Adrenal gland (tissue), 5 donors: ENCODE measurements at regions not wholly inside any gene's neighbourhood (a gene's known extent, or its start where the extent isn't known, plus 50 kb on each side); places are given as distances from the start of the nearest gene placed in this dataset.

Source experiments
- POLR2A ChIP-seq, 2 donors: fragments of 450-650 bp; IDR thresholded peaks; one replicate each; pipeline ENCODE4 v1.6.1; 2017; ENCODE audit warnings: antibody characterized with exemption in 2 of 2, mild to moderate bottlenecking in 2 of 2, moderate library complexity in 1 of 2
- TF ChIP-seq, protein P1 (sequence below), 6 experiments: fragments of 450-650 bp in 4 of 6; fragments of 200-600 bp in 2 of 6; sonication (generic) in 1 of 6; IDR thresholded peaks; 1 replicate in 5 of 6; 2 replicates in 1 of 6; pipeline versions ENCODE4 v1.5.1 to v1.8.0; 2016 to 2021; ENCODE audit warnings: antibody characterized with exemption in 6 of 6, mild to moderate bottlenecking in 2 of 6, moderate library complexity in 1 of 6
- donor health status: DM: no; HTN: no; CAD: no.

DNA sequence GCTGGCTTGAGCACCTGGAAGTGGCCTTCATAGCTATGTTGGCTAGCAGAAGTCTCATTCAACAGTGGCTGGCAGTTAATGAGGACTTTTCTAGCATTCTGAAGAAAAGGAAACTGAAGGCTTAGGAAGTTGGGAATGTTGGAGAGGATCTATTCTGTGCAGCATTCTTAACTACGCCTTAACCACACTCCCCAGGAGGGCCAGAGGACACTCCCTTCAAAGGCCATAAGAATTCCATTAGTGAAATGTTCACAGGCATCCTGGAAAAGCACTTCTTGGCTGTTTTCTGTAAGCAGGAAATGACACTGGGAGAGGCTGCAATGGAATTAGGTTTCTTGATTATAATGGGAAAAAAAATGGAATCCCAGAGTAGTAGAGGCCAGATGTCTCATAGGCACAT lies 188.9 kb downstream of the ARHGAP12 start:
- TF ChIP-seq, protein P1, sequence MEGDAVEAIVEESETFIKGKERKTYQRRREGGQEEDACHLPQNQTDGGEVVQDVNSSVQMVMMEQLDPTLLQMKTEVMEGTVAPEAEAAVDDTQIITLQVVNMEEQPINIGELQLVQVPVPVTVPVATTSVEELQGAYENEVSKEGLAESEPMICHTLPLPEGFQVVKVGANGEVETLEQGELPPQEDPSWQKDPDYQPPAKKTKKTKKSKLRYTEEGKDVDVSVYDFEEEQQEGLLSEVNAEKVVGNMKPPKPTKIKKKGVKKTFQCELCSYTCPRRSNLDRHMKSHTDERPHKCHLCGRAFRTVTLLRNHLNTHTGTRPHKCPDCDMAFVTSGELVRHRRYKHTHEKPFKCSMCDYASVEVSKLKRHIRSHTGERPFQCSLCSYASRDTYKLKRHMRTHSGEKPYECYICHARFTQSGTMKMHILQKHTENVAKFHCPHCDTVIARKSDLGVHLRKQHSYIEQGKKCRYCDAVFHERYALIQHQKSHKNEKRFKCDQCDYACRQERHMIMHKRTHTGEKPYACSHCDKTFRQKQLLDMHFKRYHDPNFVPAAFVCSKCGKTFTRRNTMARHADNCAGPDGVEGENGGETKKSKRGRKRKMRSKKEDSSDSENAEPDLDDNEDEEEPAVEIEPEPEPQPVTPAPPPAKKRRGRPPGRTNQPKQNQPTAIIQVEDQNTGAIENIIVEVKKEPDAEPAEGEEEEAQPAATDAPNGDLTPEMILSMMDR (IDR thresholded peaks at IDR 0.05): no peak
- TF ChIP-seq POLR2A (IDR thresholded peaks at IDR 0.05): no peak
